ENCODE measurements at regions not wholly inside any gene's neighbourhood (a gene's known extent, or its start where the extent isn't known, plus 50 kb on each side); places are given as distances from the start of the nearest gene placed in this dataset.

GRCh38 chr20:24148372-24148771 lies 159.8 kb upstream of the GGTLC1 start:
- H3K27me3 ChIP-seq (ENCODE audit: control insufficient read depth in 2 of 2, insufficient read depth in 2 of 2, low read length in 2 of 2): no peaks in the 10 kb centered on the region
- no peak overlapping the region for H3K4me3 ChIP-seq
- ChIA-PET POLR2A (no interaction called here), CTCF (ENCODE audit: low intra/inter-chr PET ratio) (no interaction called here)
- no peak for DNase-seq (ENCODE audit: extremely low read depth in 1 of 4, low spot score in 3 of 4)
- no peak for ATAC-seq
- no peaks in the 10 kb centered on the region for H3K9me3 ChIP-seq (replicated peaks; ENCODE audit: control insufficient read depth, insufficient read depth, low read depth, low read length)
- no peak for FAIRE-seq
- no peaks in the 10 kb centered on the region for H3K4me1 ChIP-seq (replicated peaks in 1 of 2; ENCODE audit: control insufficient read depth in 2 of 2, insufficient read depth in 2 of 2, low read length in 2 of 2)
- in situ Hi-C loops (cut with MboI): no loop called here
- intact Hi-C loops (cut with micrococcal nuclease): no loop called here
- no peaks in the 10 kb centered on the region for H3K79me2 ChIP-seq (ENCODE audit: control insufficient read depth, insufficient read depth, low read length)
- no peak overlapping the region for H3K27ac ChIP-seq (ENCODE audit: extremely low read depth, low read depth, low read length)
- no peaks in the 10 kb centered on the region; the same call in 1 of the 2 replicates for H4K20me1 ChIP-seq (replicated peaks; ENCODE audit: control insufficient read depth, insufficient read depth, low read length)
- H2AFZ ChIP-seq (ENCODE audit: low read depth, low read length): no peak overlapping the region
- H3K9me1 ChIP-seq (ENCODE audit: control insufficient read depth, insufficient read depth, low read length): no peaks in the 10 kb centered on the region
- no peak for TF ChIP-seq ZNF507 (tag; conservative IDR thresholded peaks at IDR 0.05)
- no peak for TF ChIP-seq KLF16 (IDR thresholded peaks at IDR 0.05)
- TF ChIP-seq ASH1L (IDR thresholded peaks at IDR 0.05; ENCODE audit: borderline replicate concordance, low read depth, partially characterized antibody): no peak
- no peak for TF ChIP-seq MXD1 (CRISPR knock-in tag; IDR thresholded peaks at IDR 0.05; ENCODE audit: borderline replicate concordance, poor library complexity, severe bottlenecking)
- no peak for TF ChIP-seq ZNF23 (CRISPR knock-in tag; IDR thresholded peaks at IDR 0.05)
- no peak for TF ChIP-seq ZBTB34 (CRISPR knock-in tag; IDR thresholded peaks at IDR 0.05)
- TF ChIP-seq HDAC2 (IDR thresholded peaks at IDR 0.05): no peak
- TF ChIP-seq TFE3 (CRISPR knock-in tag; IDR thresholded peaks at IDR 0.05): peak; percentile 21; the same call in 1 of the 2 replicates
- 0% methylated on average over 4 of the region's 7 CpGs for WGBS (ENCODE audit: insufficient coverage, low coverage, missing lambda C conversion rate)
- no TSS peak for BruUV-seq (replicated peaks)
- H3K4me2 ChIP-seq (ENCODE audit: insufficient read depth, low read length): no peak overlapping the region
- no peak overlapping the region for H3K9ac ChIP-seq (ENCODE audit: insufficient read depth in 1 of 2, low read depth in 2 of 2, low read length in 2 of 2)
- no peaks in the 10 kb centered on the region for H3K36me3 ChIP-seq (ENCODE audit: control insufficient read depth, insufficient read depth, low read length)

All from K562 (cell line).